ENCODE measurements at regions not wholly inside any gene's neighbourhood (a gene's known extent, or its start where the extent isn't known, plus 50 kb on each side); places are given as distances from the start of the nearest gene placed in this dataset.

DNA sequence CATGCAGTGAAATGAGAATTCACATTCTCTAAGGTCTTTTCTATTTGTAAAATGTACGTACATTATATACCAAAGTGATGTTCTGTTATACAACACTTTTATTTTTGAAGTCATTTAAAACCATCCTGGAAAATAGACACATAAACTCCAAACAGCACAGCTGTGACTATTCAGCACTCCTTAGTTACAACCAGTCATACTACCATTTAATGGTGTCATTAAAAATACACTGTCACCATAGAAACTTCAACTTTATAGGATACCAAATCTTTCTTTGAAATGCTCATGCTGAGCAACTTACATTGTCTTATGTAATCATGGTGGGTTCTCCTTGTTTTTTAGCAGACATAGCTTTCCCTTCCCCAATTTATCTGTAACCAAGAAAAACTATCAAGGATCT lies 85.3 kb downstream of the METTL4 start:
- TF ChIP-seq, protein P1, sequence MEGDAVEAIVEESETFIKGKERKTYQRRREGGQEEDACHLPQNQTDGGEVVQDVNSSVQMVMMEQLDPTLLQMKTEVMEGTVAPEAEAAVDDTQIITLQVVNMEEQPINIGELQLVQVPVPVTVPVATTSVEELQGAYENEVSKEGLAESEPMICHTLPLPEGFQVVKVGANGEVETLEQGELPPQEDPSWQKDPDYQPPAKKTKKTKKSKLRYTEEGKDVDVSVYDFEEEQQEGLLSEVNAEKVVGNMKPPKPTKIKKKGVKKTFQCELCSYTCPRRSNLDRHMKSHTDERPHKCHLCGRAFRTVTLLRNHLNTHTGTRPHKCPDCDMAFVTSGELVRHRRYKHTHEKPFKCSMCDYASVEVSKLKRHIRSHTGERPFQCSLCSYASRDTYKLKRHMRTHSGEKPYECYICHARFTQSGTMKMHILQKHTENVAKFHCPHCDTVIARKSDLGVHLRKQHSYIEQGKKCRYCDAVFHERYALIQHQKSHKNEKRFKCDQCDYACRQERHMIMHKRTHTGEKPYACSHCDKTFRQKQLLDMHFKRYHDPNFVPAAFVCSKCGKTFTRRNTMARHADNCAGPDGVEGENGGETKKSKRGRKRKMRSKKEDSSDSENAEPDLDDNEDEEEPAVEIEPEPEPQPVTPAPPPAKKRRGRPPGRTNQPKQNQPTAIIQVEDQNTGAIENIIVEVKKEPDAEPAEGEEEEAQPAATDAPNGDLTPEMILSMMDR (IDR thresholded peaks at IDR 0.05 in 2 of 3, conservative IDR thresholded peaks at IDR 0.05 in 1 of 3; ENCODE audit: borderline replicate concordance in 1 of 3, insufficient read depth in 1 of 3, low read depth in 2 of 3, low read length in 2 of 3), result no peak
- TF ChIP-seq EZH2 (IDR thresholded peaks at IDR 0.05) (no peak), POLR2A (IDR thresholded peaks at IDR 0.05; ENCODE audit: borderline replicate concordance, extremely low read depth, insufficient read depth, insufficient read length) (no peak), ELF1 (IDR thresholded peaks at IDR 0.05; ENCODE audit: borderline replicate concordance, low read depth) (no peak), RAD21 (IDR thresholded peaks at IDR 0.05; ENCODE audit: low read depth) (no peak), CEBPB (IDR thresholded peaks at IDR 0.05; ENCODE audit: low read depth) (no peak)
- TF ChIP-seq, protein P2, sequence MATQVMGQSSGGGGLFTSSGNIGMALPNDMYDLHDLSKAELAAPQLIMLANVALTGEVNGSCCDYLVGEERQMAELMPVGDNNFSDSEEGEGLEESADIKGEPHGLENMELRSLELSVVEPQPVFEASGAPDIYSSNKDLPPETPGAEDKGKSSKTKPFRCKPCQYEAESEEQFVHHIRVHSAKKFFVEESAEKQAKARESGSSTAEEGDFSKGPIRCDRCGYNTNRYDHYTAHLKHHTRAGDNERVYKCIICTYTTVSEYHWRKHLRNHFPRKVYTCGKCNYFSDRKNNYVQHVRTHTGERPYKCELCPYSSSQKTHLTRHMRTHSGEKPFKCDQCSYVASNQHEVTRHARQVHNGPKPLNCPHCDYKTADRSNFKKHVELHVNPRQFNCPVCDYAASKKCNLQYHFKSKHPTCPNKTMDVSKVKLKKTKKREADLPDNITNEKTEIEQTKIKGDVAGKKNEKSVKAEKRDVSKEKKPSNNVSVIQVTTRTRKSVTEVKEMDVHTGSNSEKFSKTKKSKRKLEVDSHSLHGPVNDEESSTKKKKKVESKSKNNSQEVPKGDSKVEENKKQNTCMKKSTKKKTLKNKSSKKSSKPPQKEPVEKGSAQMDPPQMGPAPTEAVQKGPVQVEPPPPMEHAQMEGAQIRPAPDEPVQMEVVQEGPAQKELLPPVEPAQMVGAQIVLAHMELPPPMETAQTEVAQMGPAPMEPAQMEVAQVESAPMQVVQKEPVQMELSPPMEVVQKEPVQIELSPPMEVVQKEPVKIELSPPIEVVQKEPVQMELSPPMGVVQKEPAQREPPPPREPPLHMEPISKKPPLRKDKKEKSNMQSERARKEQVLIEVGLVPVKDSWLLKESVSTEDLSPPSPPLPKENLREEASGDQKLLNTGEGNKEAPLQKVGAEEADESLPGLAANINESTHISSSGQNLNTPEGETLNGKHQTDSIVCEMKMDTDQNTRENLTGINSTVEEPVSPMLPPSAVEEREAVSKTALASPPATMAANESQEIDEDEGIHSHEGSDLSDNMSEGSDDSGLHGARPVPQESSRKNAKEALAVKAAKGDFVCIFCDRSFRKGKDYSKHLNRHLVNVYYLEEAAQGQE (IDR thresholded peaks at IDR 0.05; ENCODE audit: low read depth), result no peak
- TF ChIP-seq, protein P3, sequence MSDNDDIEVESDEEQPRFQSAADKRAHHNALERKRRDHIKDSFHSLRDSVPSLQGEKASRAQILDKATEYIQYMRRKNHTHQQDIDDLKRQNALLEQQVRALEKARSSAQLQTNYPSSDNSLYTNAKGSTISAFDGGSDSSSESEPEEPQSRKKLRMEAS (IDR thresholded peaks at IDR 0.05), result no peak
